Gastroesophageal sphincter (tissue), 4 donors: ENCODE measurements at regions not wholly inside any gene's neighbourhood (a gene's known extent, or its start where the extent isn't known, plus 50 kb on each side); places are given as distances from the start of the nearest gene placed in this dataset.

ENCODE experiments used
- ATAC-seq: fragments of 150-250 bp; one replicate; pipeline ENCODE4 v1.9.1; 2016; ENCODE audit warnings: mild to moderate bottlenecking, moderate library complexity
- H3K27ac ChIP-seq, 4 donors: fragments of 200-600 bp; sonication (generic) in 3 of 4; 1 replicate in 3 of 4; 2 replicates in 1 of 4; pipeline ENCODE4 v1.5.1; 2016 to 2019
- H3K27me3 ChIP-seq: fragments of 200-600 bp; sonication (generic); one replicate; pipeline ENCODE4 v1.5.1; 2019
- H3K36me3 ChIP-seq, 2 donors: fragments of 200-600 bp; sonication (generic); one replicate each; pipeline ENCODE4 v1.5.1; 2019; ENCODE audit warnings: control low read depth in 1 of 2
- H3K4me1 ChIP-seq, 3 donors: fragments of 200-600 bp; sonication (generic); 1 replicate in 2 of 3; 2 replicates in 1 of 3; pipeline ENCODE4 v1.5.1; 2016 to 2019; ENCODE audit warnings: control low read depth in 2 of 3
- H3K4me3 ChIP-seq, 2 donors: fragments of 200-600 bp; sonication (generic); one replicate each; pipeline ENCODE4 v1.5.1; 2019; ENCODE audit warnings: mild to moderate bottlenecking in 1 of 2, moderate library complexity in 1 of 2
- H3K9me3 ChIP-seq, 3 donors: fragments of 200-600 bp; sonication (generic); one replicate each; pipeline ENCODE4 v1.5.1; 2017 to 2019; ENCODE audit warnings: control low read depth in 2 of 3
- EP300 ChIP-seq: sonication (generic); formaldehyde crosslinking; IDR thresholded peaks from one replicate; pipeline ENCODE4 v1.6.1; 2017; ENCODE audit warnings: antibody characterized with exemption, mild to moderate bottlenecking
- POLR2A ChIP-seq, 2 donors: fragments of 450-650 bp; IDR thresholded peaks; one replicate each; pipeline ENCODE4 v1.6.1; 2017; ENCODE audit warnings: antibody characterized with exemption in 2 of 2, mild to moderate bottlenecking in 2 of 2, moderate library complexity in 1 of 2
- POLR2AphosphoS5 ChIP-seq: sonication (generic); formaldehyde crosslinking; IDR thresholded peaks from one replicate; pipeline ENCODE4 v1.6.1; 2017; ENCODE audit warnings: antibody characterized with exemption
- WGBS, 2 donors: methylation state at CpG; one replicate each; pipeline ENCODE4 v1.1.5; 2018; ENCODE audit warnings: low coverage in 1 of 2; 5-methylcytosine and 5-hydroxymethylcytosine counted together
- TF ChIP-seq, protein P1 (sequence below), 4 experiments: fragments of 200-600 bp in 2 of 4; fragments of 450-650 bp in 2 of 4; sonication (generic) in 1 of 4; IDR thresholded peaks; one replicate each; pipeline ENCODE4 v1.5.1; 2017 to 2019; ENCODE audit warnings: antibody characterized with exemption in 4 of 4, mild to moderate bottlenecking in 2 of 4, moderate library complexity in 2 of 4

DNA sequence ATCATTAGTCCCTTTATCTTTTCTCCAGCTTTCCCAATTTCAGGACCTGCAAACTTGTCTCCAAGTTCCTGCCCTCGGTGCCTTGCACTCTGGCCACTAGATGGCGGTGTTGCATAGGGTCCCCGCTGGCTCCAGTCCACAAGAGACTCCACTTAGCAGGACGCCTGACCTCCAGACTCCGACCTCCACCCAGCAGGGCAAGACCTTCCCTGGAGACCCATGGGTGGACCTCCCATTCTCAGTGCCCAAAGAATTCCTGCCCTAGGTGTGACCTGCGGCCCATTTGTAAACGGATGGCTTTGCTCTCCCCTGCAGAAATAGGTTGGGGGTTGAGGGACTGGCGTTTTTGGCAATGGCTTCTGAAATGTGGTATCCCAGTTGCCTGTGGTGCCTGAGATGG, 82.6 kb downstream of the LSM3 start:
- TF ChIP-seq POLR2AphosphoS5 = no peak
- TF ChIP-seq, protein P1, sequence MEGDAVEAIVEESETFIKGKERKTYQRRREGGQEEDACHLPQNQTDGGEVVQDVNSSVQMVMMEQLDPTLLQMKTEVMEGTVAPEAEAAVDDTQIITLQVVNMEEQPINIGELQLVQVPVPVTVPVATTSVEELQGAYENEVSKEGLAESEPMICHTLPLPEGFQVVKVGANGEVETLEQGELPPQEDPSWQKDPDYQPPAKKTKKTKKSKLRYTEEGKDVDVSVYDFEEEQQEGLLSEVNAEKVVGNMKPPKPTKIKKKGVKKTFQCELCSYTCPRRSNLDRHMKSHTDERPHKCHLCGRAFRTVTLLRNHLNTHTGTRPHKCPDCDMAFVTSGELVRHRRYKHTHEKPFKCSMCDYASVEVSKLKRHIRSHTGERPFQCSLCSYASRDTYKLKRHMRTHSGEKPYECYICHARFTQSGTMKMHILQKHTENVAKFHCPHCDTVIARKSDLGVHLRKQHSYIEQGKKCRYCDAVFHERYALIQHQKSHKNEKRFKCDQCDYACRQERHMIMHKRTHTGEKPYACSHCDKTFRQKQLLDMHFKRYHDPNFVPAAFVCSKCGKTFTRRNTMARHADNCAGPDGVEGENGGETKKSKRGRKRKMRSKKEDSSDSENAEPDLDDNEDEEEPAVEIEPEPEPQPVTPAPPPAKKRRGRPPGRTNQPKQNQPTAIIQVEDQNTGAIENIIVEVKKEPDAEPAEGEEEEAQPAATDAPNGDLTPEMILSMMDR (IDR thresholded peaks at IDR 0.05) = peak; percentile 88 to 99 (median 96)
- no peaks in the 10 kb centered on the region for H3K27me3 ChIP-seq
- H3K4me3 ChIP-seq = no peak overlapping the region
- H3K9me3 ChIP-seq = no peaks in the 10 kb centered on the region
- H3K27ac ChIP-seq = no peak overlapping the region
- peak; percentile 82 for ATAC-seq
- peaks cover 0 to 5% (median 0%) of the 10 kb centered on the region in 3 donors for H3K4me1 ChIP-seq
- H3K36me3 ChIP-seq = no peaks in the 10 kb centered on the region
- WGBS, 2 donors = 17 to 34% methylated on average over 7 to 8 of the region's 8 CpGs

DNA sequence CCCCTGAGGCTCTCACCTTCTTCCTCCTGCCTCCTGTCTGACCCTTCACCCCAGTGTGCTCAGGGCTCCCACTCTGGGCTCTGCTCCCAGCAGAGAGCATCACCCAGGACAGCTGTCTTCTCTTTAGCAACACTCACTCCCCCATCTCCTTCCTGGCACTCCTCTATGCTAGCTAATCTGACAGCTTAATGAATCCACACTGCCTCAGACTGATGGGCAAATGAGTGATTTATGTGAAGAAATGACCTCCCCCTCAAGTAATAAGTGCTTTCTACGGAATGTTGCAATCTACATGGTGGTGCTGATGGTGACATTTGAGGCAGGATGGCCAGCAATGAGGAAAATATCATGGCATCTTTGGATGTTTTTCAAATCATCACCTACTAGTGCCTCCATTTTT, 83.6 kb downstream of the LSM3 start:
- 57% methylated on average over 1 of the region's 1 CpG; no CpG with 5 or more reads in 1 of the 2 donors for WGBS, 2 donors
- no peaks in the 10 kb centered on the region for H3K36me3 ChIP-seq
- no peak overlapping the region for H3K4me3 ChIP-seq
- TF ChIP-seq, protein P1 (IDR thresholded peaks at IDR 0.05) = no peak
- TF ChIP-seq POLR2AphosphoS5 (no peak), POLR2A (IDR thresholded peaks at IDR 0.05) (no peak), EP300 (no peak)
- no peak overlapping the region for H3K27ac ChIP-seq
- ATAC-seq = no peak
- H3K4me1 ChIP-seq = peaks cover 0 to 5% (median 0%) of the 10 kb centered on the region in 3 donors
- H3K27me3 ChIP-seq = no peaks in the 10 kb centered on the region
- no peaks in the 10 kb centered on the region for H3K9me3 ChIP-seq

DNA sequence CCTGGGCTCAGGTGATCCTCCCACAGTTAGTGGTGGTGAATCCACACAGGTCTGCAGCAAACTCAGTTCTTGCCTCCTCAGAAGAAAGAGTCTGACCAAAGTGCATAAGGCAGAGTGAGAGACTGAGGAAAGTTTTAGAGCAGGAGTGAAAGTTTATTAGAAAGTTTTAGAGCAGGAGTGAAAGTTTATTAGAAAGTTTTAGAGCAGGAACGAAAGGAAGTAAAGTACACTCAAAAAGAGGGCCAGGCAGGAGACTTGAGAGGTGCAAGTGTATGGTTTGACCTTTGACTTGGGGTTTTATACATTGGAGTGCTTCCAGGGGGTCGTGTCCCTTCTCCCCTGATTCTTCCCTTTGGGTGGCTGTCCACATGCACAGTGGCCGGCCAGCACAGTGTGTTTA, 84.2 kb downstream of the LSM3 start:
- no peak for ATAC-seq

DNA sequence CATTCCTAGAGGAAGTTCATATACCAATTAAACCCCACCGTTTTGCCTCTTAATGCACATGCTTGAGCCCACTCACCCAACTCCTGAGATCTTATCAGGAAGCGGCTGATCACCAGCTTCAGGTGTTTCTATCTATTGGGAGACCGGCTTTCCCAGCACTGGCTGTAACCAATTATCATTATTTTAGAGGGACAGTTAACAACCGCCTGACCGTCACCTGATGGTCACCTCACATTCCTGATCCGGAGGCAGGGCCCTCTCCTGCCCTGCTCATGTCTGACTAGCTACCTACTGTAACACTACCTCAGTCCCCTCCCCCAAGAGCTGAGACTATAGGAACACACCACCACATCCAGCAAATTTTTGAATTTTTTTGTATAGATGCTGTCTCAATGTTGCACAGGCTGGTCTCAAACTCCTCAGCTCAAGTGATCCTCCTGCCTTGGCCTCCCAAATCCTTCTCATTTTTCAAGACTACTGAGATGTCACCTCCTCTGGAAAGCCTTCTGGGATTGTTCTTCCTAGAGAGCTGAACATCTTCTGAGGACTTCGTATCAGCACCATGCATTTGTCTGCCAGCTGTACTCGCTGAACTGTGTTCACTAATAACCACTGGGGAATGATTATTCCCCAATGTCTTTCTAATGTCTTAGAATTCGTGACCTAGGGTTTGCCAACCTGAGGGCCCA, 84.8 kb downstream of the LSM3 start:
- Histone ChIP-seq H3K27ac (no peak overlapping the region), H3K36me3 (no peaks in the 10 kb centered on the region), H3K4me3 (no peak overlapping the region), H3K9me3 (no peaks in the 10 kb centered on the region), H3K4me1 (peaks cover 0 to 5% (median 0%) of the 10 kb centered on the region in 3 donors), H3K27me3 (no peaks in the 10 kb centered on the region)
- ATAC-seq = no peak
- 88 to 93% methylated on average over 7 to 9 of the region's 9 CpGs for WGBS, 2 donors
- TF ChIP-seq, protein P1 (IDR thresholded peaks at IDR 0.05) = no peak
- no peak for TF ChIP-seq EP300
- TF ChIP-seq POLR2A (IDR thresholded peaks at IDR 0.05) = no peak
- no peak for TF ChIP-seq POLR2AphosphoS5

More for the DNA sequence above, 84.2 kb downstream of the LSM3 start:
- Histone ChIP-seq H3K27ac (no peak overlapping the region), H3K4me1 (peaks cover 0 to 5% (median 0%) of the 10 kb centered on the region in 3 donors), H3K9me3 (no peaks in the 10 kb centered on the region), H3K4me3 (no peak overlapping the region), H3K36me3 (no peaks in the 10 kb centered on the region), H3K27me3 (no peaks in the 10 kb centered on the region)
- WGBS, 2 donors = 72 to 82% methylated on average over 3 of the region's 3 CpGs
- no peak for TF ChIP-seq POLR2AphosphoS5
- TF ChIP-seq, protein P1 (IDR thresholded peaks at IDR 0.05) = no peak
- no peak for TF ChIP-seq POLR2A (IDR thresholded peaks at IDR 0.05)
- no peak for TF ChIP-seq EP300
